ENCODE measurements at regions not wholly inside any gene's neighbourhood (a gene's known extent, or its start where the extent isn't known, plus 50 kb on each side); places are given as distances from the start of the nearest gene placed in this dataset.

DNA sequence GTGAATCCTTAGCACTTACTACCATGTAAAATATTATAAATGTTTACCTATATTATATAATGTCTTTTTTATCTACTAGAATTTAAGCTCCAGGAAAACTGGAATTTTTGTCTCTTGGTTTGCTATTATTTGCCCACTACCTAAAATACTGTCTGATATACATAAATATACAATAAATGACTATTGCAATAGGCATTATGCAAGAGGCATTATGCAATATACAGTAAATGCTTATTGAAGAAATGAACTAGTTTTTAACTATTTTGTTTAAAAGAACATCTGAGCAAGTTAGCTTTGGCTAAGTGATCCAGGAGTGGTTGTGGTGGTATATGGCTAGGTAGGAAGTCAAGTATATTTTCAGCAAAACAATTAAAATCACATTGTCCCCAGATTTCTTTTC is 640.2 kb upstream of the PKN2 start:
- TF ChIP-seq, protein P1, sequence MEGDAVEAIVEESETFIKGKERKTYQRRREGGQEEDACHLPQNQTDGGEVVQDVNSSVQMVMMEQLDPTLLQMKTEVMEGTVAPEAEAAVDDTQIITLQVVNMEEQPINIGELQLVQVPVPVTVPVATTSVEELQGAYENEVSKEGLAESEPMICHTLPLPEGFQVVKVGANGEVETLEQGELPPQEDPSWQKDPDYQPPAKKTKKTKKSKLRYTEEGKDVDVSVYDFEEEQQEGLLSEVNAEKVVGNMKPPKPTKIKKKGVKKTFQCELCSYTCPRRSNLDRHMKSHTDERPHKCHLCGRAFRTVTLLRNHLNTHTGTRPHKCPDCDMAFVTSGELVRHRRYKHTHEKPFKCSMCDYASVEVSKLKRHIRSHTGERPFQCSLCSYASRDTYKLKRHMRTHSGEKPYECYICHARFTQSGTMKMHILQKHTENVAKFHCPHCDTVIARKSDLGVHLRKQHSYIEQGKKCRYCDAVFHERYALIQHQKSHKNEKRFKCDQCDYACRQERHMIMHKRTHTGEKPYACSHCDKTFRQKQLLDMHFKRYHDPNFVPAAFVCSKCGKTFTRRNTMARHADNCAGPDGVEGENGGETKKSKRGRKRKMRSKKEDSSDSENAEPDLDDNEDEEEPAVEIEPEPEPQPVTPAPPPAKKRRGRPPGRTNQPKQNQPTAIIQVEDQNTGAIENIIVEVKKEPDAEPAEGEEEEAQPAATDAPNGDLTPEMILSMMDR (conservative IDR thresholded peaks at IDR 0.05), result no peak
- no peak for TF ChIP-seq ZFX (IDR thresholded peaks at IDR 0.05)

Measured in C4-2B (cell line).